PC-9 (cell line): ENCODE measurements at regions not wholly inside any gene's neighbourhood (a gene's known extent, or its start where the extent isn't known, plus 50 kb on each side); places are given as distances from the start of the nearest gene placed in this dataset.

Source experiments
- EZH2 ChIP-seq: fragments of 200-600 bp; sonication (generic); IDR thresholded peaks from 2 replicates; pipeline ENCODE4 v1.8.0; 2017; ENCODE audit warnings: antibody characterized with exemption, low read depth
- TF ChIP-seq, protein P1 (sequence below): fragments of 200-600 bp; sonication (generic); conservative IDR thresholded peaks from 2 replicates; pipeline ENCODE4 v1.6.1; 2017; ENCODE audit warnings: mixed run types, antibody characterized with exemption, mild to moderate bottlenecking, moderate library complexity

DNA sequence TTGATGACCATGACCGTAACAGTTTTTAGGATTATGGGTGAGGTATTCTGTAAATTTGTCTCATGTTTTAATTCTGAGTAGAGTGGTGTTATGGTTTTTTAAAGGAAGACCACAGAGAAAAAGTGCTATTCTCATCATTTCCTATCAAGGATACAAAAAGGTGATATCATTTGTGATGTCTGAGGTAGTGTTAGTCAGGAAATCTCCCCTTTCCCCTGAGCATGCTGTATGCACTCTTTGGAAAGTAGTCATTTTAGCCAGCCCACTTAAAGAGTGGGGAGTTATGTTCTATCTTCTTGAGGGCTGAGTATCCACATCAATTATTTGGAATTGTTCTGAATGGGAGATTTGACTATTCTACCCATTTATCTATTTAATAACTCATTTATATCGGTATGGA lies 414.2 kb upstream of the SLC14A2 start:
- TF ChIP-seq, protein P1, sequence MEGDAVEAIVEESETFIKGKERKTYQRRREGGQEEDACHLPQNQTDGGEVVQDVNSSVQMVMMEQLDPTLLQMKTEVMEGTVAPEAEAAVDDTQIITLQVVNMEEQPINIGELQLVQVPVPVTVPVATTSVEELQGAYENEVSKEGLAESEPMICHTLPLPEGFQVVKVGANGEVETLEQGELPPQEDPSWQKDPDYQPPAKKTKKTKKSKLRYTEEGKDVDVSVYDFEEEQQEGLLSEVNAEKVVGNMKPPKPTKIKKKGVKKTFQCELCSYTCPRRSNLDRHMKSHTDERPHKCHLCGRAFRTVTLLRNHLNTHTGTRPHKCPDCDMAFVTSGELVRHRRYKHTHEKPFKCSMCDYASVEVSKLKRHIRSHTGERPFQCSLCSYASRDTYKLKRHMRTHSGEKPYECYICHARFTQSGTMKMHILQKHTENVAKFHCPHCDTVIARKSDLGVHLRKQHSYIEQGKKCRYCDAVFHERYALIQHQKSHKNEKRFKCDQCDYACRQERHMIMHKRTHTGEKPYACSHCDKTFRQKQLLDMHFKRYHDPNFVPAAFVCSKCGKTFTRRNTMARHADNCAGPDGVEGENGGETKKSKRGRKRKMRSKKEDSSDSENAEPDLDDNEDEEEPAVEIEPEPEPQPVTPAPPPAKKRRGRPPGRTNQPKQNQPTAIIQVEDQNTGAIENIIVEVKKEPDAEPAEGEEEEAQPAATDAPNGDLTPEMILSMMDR, result no peak
- TF ChIP-seq EZH2, result no peak
